ES-I3 (cell line): ENCODE measurements at regions not wholly inside any gene's neighbourhood (a gene's known extent, or its start where the extent isn't known, plus 50 kb on each side); places are given as distances from the start of the nearest gene placed in this dataset.
"Not testable (repeated sequence)": the region's sequence is repeated elsewhere in the genome, so short reads cannot be mapped to it uniquely, and the experiment has no call there.

Source experiments
- H3K36me3 ChIP-seq: 2 replicates; pipeline ENCODE4 v1.6.1; 2013; ENCODE audit warnings: mild to moderate bottlenecking, low read length, control low read depth, moderate library complexity; ENCODE audit not compliant: insufficient read depth
- H3K4me1 ChIP-seq: 2 replicates; pipeline ENCODE4 v1.6.1; 2013; ENCODE audit warnings: mild to moderate bottlenecking, control low read depth, low read length; ENCODE audit not compliant: insufficient read depth
- H3K9ac ChIP-seq: 2 replicates; pipeline ENCODE4 v1.6.1; 2013; ENCODE audit warnings: low read depth, mild to moderate bottlenecking, low read length, moderate library complexity
- H3K9me3 ChIP-seq: 2 replicates; pipeline ENCODE4 v1.6.1; 2013; ENCODE audit warnings: mild to moderate bottlenecking, low read length, moderate library complexity; ENCODE audit not compliant: control insufficient read depth, insufficient read depth

- H3K36me3 ChIP-seq = no peaks in the 10 kb centered on the region
- H3K9ac ChIP-seq = no peak overlapping the region
- no peaks in the 10 kb centered on the region for H3K4me1 ChIP-seq
- no peaks in the 10 kb centered on the region for H3K9me3 ChIP-seq
Observed at GRCh38 chr7:10418985-10419384, 554.7 kb upstream of the PHF14 start.

GRCh38 chr7:10429031-10429430, 544.6 kb upstream of the PHF14 start:
- Histone ChIP-seq H3K9ac (no peak overlapping the region), H3K4me1 (no peaks in the 10 kb centered on the region), H3K36me3 (no peaks in the 10 kb centered on the region), H3K9me3 (no peaks in the 10 kb centered on the region)

GRCh38 chr7:10429511-10429910, 544.2 kb upstream of the PHF14 start:
- Histone ChIP-seq H3K9me3 (no peaks in the 10 kb centered on the region), H3K4me1 (no peaks in the 10 kb centered on the region), H3K9ac (no peak overlapping the region)

GRCh38 chr7:10436302-10436701, 537.4 kb upstream of the PHF14 start:
- Histone ChIP-seq H3K36me3 (no peaks in the 10 kb centered on the region), H3K9ac (no peak overlapping the region), H3K4me1 (no peaks in the 10 kb centered on the region), H3K9me3 (no peaks in the 10 kb centered on the region)

More at GRCh38 chr7:10429511-10429910, 544.2 kb upstream of the PHF14 start:
- H3K36me3 ChIP-seq = no peaks in the 10 kb centered on the region

GRCh38 chr7:10439027-10439426, 534.6 kb upstream of the PHF14 start:
- Histone ChIP-seq H3K9me3 (no peaks in the 10 kb centered on the region), H3K9ac (no peak overlapping the region), H3K4me1 (no peaks in the 10 kb centered on the region), H3K36me3 (no peaks in the 10 kb centered on the region)

GRCh38 chr7:10455936-10456335, 517.7 kb upstream of the PHF14 start:
- no peak overlapping the region for H3K9ac ChIP-seq
- no peaks in the 10 kb centered on the region for H3K4me1 ChIP-seq
- no peaks in the 10 kb centered on the region for H3K9me3 ChIP-seq
- no peaks in the 10 kb centered on the region for H3K36me3 ChIP-seq

- Histone ChIP-seq H3K4me1 (no peaks in the 10 kb centered on the region), H3K36me3 (no peaks in the 10 kb centered on the region), H3K9ac (no peak overlapping the region), H3K9me3 (no peaks in the 10 kb centered on the region)
Observed at GRCh38 chr7:10460474-10460873, 513.2 kb upstream of the PHF14 start.

GRCh38 chr7:10463701-10464100, 510.0 kb upstream of the PHF14 start:
- H3K4me1 ChIP-seq = no peaks in the 10 kb centered on the region
- no peaks in the 10 kb centered on the region for H3K36me3 ChIP-seq
- H3K9me3 ChIP-seq = no peaks in the 10 kb centered on the region; the same call in 1 of the 2 replicates
- H3K9ac ChIP-seq = no peak overlapping the region

- H3K36me3 ChIP-seq, H3K4me1 ChIP-seq, H3K9ac ChIP-seq, H3K9me3 ChIP-seq: not testable (repeated sequence)
Observed at GRCh38 chr7:10465536-10465935, 508.1 kb upstream of the PHF14 start.

- no peak overlapping the region for H3K9ac ChIP-seq
- H3K4me1 ChIP-seq = no peaks in the 10 kb centered on the region
- no peaks in the 10 kb centered on the region for H3K36me3 ChIP-seq
- no peaks in the 10 kb centered on the region; the same call in 1 of the 2 replicates for H3K9me3 ChIP-seq
Observed at GRCh38 chr7:10468908-10469307, 504.8 kb upstream of the PHF14 start.

GRCh38 chr7:10469476-10469875, 504.2 kb upstream of the PHF14 start:
- H3K36me3 ChIP-seq = no peaks in the 10 kb centered on the region
- no peak overlapping the region for H3K9ac ChIP-seq
- H3K9me3 ChIP-seq = no peaks in the 10 kb centered on the region; the same call in 1 of the 2 replicates
- no peaks in the 10 kb centered on the region for H3K4me1 ChIP-seq

GRCh38 chr7:10471280-10472058, 502.2 kb upstream of the PHF14 start:
- Histone ChIP-seq H3K4me1 (no peaks in the 10 kb centered on the region), H3K9ac (no peak overlapping the region), H3K9me3 (no peaks in the 10 kb centered on the region; the same call in 1 of the 2 replicates), H3K36me3 (no peaks in the 10 kb centered on the region)

GRCh38 chr7:10472115-10472514, 501.6 kb upstream of the PHF14 start:
- Histone ChIP-seq H3K36me3 (no peaks in the 10 kb centered on the region), H3K9me3 (no peaks in the 10 kb centered on the region), H3K9ac (no peak overlapping the region), H3K4me1 (no peaks in the 10 kb centered on the region)

GRCh38 chr7:10473569-10473968, 500.1 kb upstream of the PHF14 start:
- H3K9ac ChIP-seq = no peak overlapping the region
- no peaks in the 10 kb centered on the region for H3K36me3 ChIP-seq
- no peaks in the 10 kb centered on the region for H3K9me3 ChIP-seq
- no peaks in the 10 kb centered on the region for H3K4me1 ChIP-seq

GRCh38 chr7:10474048-10474447, 499.6 kb upstream of the PHF14 start:
- Histone ChIP-seq H3K9ac (no peak overlapping the region), H3K4me1 (no peaks in the 10 kb centered on the region), H3K36me3 (no peaks in the 10 kb centered on the region), H3K9me3 (no peaks in the 10 kb centered on the region)
